MM.1S (cell line): ENCODE measurements at regions not wholly inside any gene's neighbourhood (a gene's known extent, or its start where the extent isn't known, plus 50 kb on each side); places are given as distances from the start of the nearest gene placed in this dataset.

Experiments
- DNase-seq: peaks from one replicate; pipeline ENCODE4 v3.0.0-alpha.2; 2015
- H2AFZ ChIP-seq: fragments of 300-600 bp; sonication (generic); 2 replicates; pipeline ENCODE4 v1.6.0; 2016; ENCODE audit warnings: antibody characterized with exemption, low read length
- H3F3A ChIP-seq: fragments of 300-600 bp; sonication (generic); 2 replicates; pipeline ENCODE4 v1.6.1; 2016; ENCODE audit warnings: mild to moderate bottlenecking, antibody characterized with exemption, low read length, moderate library complexity, mixed read lengths; ENCODE audit not compliant: insufficient read depth
- H3K27ac ChIP-seq: fragments of 300-600 bp; sonication (generic); 2 replicates; pipeline ENCODE4 v1.5.1; 2016; ENCODE audit warnings: mild to moderate bottlenecking, low read length
- H3K27me3 ChIP-seq: fragments of 300-600 bp; sonication (generic); replicated peaks from 2 replicates; pipeline ENCODE4 v1.6.0; 2016; ENCODE audit warnings: low read length; ENCODE audit not compliant: insufficient read depth
- H3K36me3 ChIP-seq: fragments of 300-600 bp; sonication (generic); replicated peaks from 2 replicates; pipeline ENCODE4 v1.6.1; 2016; ENCODE audit warnings: mild to moderate bottlenecking, low read length, mixed read lengths; ENCODE audit not compliant: insufficient read depth
- H3K4me1 ChIP-seq: fragments of 300-600 bp; sonication (generic); 2 replicates; pipeline ENCODE4 v1.6.1; 2016; ENCODE audit warnings: low read length, mixed read lengths
- H3K4me2 ChIP-seq: fragments of 300-600 bp; sonication (generic); 2 replicates; pipeline ENCODE4 v1.6.0; 2016; ENCODE audit warnings: low read depth, low read length
- H3K4me3 ChIP-seq: fragments of 300-600 bp; sonication (generic); 2 replicates; pipeline ENCODE4 v1.5.1; 2016; ENCODE audit warnings: low read length, mixed read lengths
- H3K79me2 ChIP-seq: fragments of 300-600 bp; sonication (generic); 2 replicates; pipeline ENCODE4 v1.6.1; 2016; ENCODE audit warnings: mixed run types, low read length, mixed read lengths
- H3K9ac ChIP-seq: fragments of 300-600 bp; sonication (generic); 2 replicates; pipeline ENCODE4 v1.6.1; 2016; ENCODE audit warnings: low read length, mixed read lengths
- H3K9me2 ChIP-seq: fragments of 300-600 bp; sonication (generic); replicated peaks from 2 replicates; pipeline ENCODE4 v1.6.1; 2016; ENCODE audit warnings: mild to moderate bottlenecking, low read length, mixed read lengths; ENCODE audit not compliant: insufficient read depth
- H3K9me3 ChIP-seq: fragments of 300-600 bp; sonication (generic); replicated peaks from 2 replicates; pipeline ENCODE4 v1.6.1; 2016; ENCODE audit warnings: mild to moderate bottlenecking, low read length, mixed read lengths; ENCODE audit not compliant: insufficient read depth
- H4K20me1 ChIP-seq: fragments of 300-600 bp; sonication (generic); 2 replicates; pipeline ENCODE4 v1.6.1; 2016; ENCODE audit warnings: mild to moderate bottlenecking, low read length, moderate library complexity, mixed read lengths; ENCODE audit not compliant: insufficient read depth
- EZH2 ChIP-seq: fragments of 300-600 bp; sonication (generic); optimal IDR thresholded peaks from 2 replicates; pipeline ENCODE3; 2017; ENCODE audit warnings: low read depth, mild to moderate bottlenecking, antibody characterized with exemption, low read length, mixed read lengths
- EZH2phosphoT487 ChIP-seq: fragments of 300-600 bp; sonication (generic); IDR thresholded peaks from 2 replicates; pipeline ENCODE4 v1.6.1; 2018; ENCODE audit warnings: antibody characterized with exemption, low read length
- TF ChIP-seq, protein P1 (sequence below): fragments of 300-600 bp; sonication (generic); IDR thresholded peaks from 2 replicates; pipeline ENCODE4 v1.5.1; 2016; ENCODE audit warnings: antibody characterized with exemption, low read length, mixed read lengths

DNA sequence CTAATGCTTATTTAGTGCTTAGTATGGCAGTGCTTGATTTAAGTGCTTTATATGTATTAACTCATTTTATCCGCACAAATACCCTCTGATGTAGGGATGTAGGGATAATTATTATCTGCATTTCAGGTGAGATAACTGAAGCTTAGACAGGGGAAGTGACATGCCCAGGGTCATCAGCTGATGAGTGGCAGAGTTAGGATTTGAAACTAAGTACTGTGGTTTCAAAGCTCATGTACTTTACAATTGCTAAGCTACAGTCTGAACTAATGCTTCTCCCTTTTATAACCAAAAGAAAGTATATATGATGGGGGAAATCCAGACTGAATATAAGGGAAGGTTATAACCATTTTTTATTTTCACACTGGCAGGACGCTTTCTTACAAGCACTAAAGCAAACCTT, 229.6 kb upstream of the NAV3 start:
- Histone ChIP-seq H3K27me3 (no peaks in the 10 kb centered on the region), H3K9me2 (no peaks in the 10 kb centered on the region), H3K36me3 (no peaks in the 10 kb centered on the region), H3K4me2 (no peak overlapping the region), H3K27ac (no peak overlapping the region), H3K4me1 (no peaks in the 10 kb centered on the region), H3K4me3 (no peak overlapping the region), H3F3A (no peaks in the 10 kb centered on the region), H3K9me3 (no peaks in the 10 kb centered on the region), H4K20me1 (no peaks in the 10 kb centered on the region), H3K9ac (no peak overlapping the region), H3K79me2 (no peaks in the 10 kb centered on the region), H2AFZ (no peak overlapping the region)
- no peak for DNase-seq
- TF ChIP-seq, protein P1, sequence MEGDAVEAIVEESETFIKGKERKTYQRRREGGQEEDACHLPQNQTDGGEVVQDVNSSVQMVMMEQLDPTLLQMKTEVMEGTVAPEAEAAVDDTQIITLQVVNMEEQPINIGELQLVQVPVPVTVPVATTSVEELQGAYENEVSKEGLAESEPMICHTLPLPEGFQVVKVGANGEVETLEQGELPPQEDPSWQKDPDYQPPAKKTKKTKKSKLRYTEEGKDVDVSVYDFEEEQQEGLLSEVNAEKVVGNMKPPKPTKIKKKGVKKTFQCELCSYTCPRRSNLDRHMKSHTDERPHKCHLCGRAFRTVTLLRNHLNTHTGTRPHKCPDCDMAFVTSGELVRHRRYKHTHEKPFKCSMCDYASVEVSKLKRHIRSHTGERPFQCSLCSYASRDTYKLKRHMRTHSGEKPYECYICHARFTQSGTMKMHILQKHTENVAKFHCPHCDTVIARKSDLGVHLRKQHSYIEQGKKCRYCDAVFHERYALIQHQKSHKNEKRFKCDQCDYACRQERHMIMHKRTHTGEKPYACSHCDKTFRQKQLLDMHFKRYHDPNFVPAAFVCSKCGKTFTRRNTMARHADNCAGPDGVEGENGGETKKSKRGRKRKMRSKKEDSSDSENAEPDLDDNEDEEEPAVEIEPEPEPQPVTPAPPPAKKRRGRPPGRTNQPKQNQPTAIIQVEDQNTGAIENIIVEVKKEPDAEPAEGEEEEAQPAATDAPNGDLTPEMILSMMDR, result no peak
- TF ChIP-seq EZH2phosphoT487 (no peak), EZH2 (no peak)

DNA sequence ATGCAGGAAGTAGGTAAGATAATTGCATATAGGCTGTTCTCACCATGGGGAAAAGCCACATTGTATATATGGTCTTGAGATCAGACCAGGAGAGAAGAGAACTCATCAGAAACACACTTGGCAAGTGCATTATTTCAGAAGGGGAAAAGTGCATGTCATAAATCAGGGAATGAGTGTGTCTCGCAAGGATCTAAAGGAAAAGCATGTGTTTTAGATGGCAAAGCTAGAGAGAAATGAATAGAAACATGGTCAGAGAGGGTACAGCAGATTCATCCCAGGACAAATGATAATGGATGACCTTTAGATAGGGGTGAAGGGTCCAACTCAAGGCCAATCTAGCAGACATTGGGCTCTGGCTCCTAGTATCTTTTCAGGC, 230.2 kb upstream of the NAV3 start:
- Histone ChIP-seq H2AFZ (no peak overlapping the region), H3K4me3 (no peak overlapping the region), H3K4me1 (no peaks in the 10 kb centered on the region), H3K27me3 (no peaks in the 10 kb centered on the region), H3F3A (no peaks in the 10 kb centered on the region), H3K4me2 (no peak overlapping the region), H3K9me3 (no peaks in the 10 kb centered on the region), H3K9me2 (no peaks in the 10 kb centered on the region), H3K9ac (no peak overlapping the region), H3K27ac (no peak overlapping the region), H3K36me3 (no peaks in the 10 kb centered on the region), H4K20me1 (no peaks in the 10 kb centered on the region), H3K79me2 (no peaks in the 10 kb centered on the region)
- no peak for DNase-seq
- no peak for TF ChIP-seq EZH2phosphoT487
- TF ChIP-seq EZH2, result no peak
- TF ChIP-seq, protein P1, result no peak

DNA sequence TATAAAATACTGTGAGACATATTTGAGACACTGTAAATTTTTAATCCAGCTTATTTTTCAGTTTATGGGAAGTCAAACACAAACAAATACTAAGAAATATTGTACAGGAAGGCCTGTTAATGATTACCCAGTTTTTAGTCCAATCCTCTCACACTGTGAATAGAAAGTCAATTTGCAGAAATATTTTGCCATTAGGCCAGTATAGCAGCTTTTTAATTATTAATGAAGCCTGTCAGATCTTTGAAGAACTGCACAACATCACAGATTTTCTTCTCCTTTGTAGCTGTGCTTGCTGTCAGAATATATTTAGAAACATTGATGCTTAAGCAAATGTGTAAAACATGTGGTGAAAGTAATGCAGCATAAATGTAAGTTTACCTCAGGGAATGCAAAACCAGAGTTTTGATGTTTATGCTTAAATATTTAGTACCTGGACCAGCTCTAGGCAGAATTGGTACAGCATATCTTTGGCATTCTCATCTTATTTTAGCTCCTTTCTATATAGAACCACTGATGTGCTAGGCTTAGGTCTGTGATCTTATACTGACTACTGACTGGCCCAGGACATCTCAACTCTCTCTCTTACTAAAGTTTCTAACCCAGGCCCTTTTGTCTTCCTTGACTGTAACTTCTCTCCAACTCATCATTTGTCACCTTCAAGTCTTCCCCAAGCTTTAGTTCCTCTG, 230.8 kb upstream of the NAV3 start:
- no peaks in the 10 kb centered on the region for H3K9me2 ChIP-seq
- no peaks in the 10 kb centered on the region for H4K20me1 ChIP-seq
- H3K36me3 ChIP-seq, result no peaks in the 10 kb centered on the region
- no peak overlapping the region for H2AFZ ChIP-seq
- no peak overlapping the region for H3K27ac ChIP-seq
- DNase-seq, result no peak
- H3K9me3 ChIP-seq, result no peaks in the 10 kb centered on the region
- TF ChIP-seq EZH2phosphoT487 (no peak), EZH2 (no peak)
- TF ChIP-seq, protein P1, result no peak
- H3K4me2 ChIP-seq, result no peak overlapping the region
- H3K4me3 ChIP-seq, result no peak overlapping the region
- H3K4me1 ChIP-seq, result no peaks in the 10 kb centered on the region
- H3K9ac ChIP-seq, result no peak overlapping the region
- no peaks in the 10 kb centered on the region for H3F3A ChIP-seq
- no peaks in the 10 kb centered on the region for H3K79me2 ChIP-seq
- no peaks in the 10 kb centered on the region for H3K27me3 ChIP-seq
